ENCODE measurements at regions not wholly inside any gene's neighbourhood (a gene's known extent, or its start where the extent isn't known, plus 50 kb on each side); places are given as distances from the start of the nearest gene placed in this dataset.
"Not testable (repeated sequence)": the region's sequence is repeated elsewhere in the genome, so short reads cannot be mapped to it uniquely, and the experiment has no call there.

GRCh38 chr14:55777877-55778276, 197.9 kb downstream of the KTN1 start:
- DNase-seq (ENCODE audit: low spot score), result no peak
- H3K27ac Mint-ChIP-seq, result no peak overlapping the region
- no peaks in the 10 kb centered on the region for H3K4me1 Mint-ChIP-seq (ENCODE audit: low read depth)
- no peaks in the 10 kb centered on the region for H3K9me3 Mint-ChIP-seq
- H3K27me3 Mint-ChIP-seq (ENCODE audit: low read depth), result no peaks in the 10 kb centered on the region
- H3K36me3 Mint-ChIP-seq (ENCODE audit: low read depth), result no peaks in the 10 kb centered on the region
- no peak overlapping the region for H3K4me3 Mint-ChIP-seq

- Mint-ChIP-seq H3K9me3 (no peaks in the 10 kb centered on the region), H3K4me3 (no peak overlapping the region), H3K27ac (no peak overlapping the region), H3K4me1 (ENCODE audit: low read depth) (no peaks in the 10 kb centered on the region), H3K27me3 (ENCODE audit: low read depth) (peaks cover 8% of the 10 kb centered on the region), H3K36me3 (ENCODE audit: low read depth) (no peaks in the 10 kb centered on the region)
- no peak for DNase-seq (ENCODE audit: low spot score)
These were observed 200.3 kb downstream of the KTN1 start for GRCh38 chr14:55780156-55780946.

DNA sequence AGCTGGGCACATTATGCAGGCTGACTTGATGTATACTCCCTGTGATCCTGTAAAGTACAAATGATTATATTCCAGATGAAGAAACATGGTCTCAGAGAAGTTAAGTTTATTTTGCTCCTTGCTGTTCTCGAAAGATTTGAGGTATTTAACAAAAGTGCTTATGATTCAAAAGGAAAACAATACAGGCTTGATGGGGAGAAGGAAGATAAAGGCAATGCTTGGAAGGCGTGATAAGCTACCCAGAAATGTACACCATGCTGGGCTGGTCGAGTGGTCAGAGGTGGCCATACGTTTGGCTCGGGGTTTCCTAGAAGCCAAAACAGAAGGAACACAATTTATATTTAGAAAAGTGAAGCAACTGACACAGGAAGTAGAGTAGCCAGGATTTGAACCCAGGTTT, 201.0 kb downstream of the KTN1 start:
- no peaks in the 10 kb centered on the region for H3K4me1 Mint-ChIP-seq (ENCODE audit: low read depth)
- DNase-seq (ENCODE audit: low spot score), result no peak
- H3K9me3 Mint-ChIP-seq, result no peaks in the 10 kb centered on the region
- H3K27ac Mint-ChIP-seq, result no peak overlapping the region
- H3K27me3 Mint-ChIP-seq (ENCODE audit: low read depth), result peaks cover 11% of the 10 kb centered on the region
- H3K36me3 Mint-ChIP-seq (ENCODE audit: low read depth), result no peaks in the 10 kb centered on the region
- no peak overlapping the region for H3K4me3 Mint-ChIP-seq

DNA sequence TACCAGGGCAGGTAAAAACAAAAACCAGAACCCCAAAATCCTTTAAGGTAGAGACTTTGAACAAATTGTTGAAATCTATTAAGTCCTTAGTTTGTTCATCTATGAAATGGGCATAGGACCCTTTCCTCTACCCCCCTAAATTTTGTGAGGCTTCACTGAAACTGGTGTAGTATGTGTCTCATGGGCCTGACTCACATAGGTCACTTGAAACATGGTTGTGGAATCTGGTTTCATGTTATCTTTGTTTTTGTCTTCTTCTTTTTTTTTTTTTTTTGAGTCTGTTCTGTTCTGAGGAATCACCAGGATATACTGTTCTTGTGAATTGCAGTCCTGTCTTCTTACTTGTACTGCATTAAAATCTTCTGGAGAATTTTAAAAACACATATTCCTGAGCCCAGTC, 202.2 kb downstream of the KTN1 start:
- Mint-ChIP-seq H3K4me1 (ENCODE audit: low read depth) (no peaks in the 10 kb centered on the region), H3K27ac (no peak overlapping the region), H3K9me3 (no peaks in the 10 kb centered on the region), H3K27me3 (ENCODE audit: low read depth) (peaks cover 14% of the 10 kb centered on the region), H3K4me3 (no peak overlapping the region), H3K36me3 (ENCODE audit: low read depth) (no peaks in the 10 kb centered on the region)
- no peak for DNase-seq (ENCODE audit: low spot score)

DNA sequence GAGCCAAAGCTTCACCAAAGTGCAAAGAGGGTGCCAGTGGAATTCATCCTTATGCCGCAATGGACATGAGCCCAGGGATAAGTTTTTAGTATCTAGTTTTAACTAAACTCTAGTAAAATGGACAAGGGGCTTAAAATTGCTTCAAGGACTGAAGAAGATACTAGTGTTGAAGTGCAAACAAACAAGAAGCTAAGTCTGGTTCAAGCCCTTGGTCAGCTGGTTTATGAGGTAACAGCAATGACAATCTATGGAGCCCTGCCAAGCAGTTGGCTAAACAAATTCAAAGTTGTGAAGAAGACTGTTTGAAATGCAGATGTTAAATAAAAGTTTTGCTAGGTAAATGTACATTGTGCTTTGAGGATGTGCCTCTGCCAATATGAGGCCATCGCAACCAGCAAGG, 209.4 kb downstream of the KTN1 start:
- Mint-ChIP-seq H3K9me3 (no peaks in the 10 kb centered on the region), H3K27me3 (ENCODE audit: low read depth) (peaks cover 5% of the 10 kb centered on the region), H3K36me3 (ENCODE audit: low read depth) (no peaks in the 10 kb centered on the region), H3K4me3 (no peak overlapping the region), H3K4me1 (ENCODE audit: low read depth) (peaks cover 2% of the 10 kb centered on the region), H3K27ac (no peak overlapping the region)
- DNase-seq (ENCODE audit: low spot score), result no peak

DNA sequence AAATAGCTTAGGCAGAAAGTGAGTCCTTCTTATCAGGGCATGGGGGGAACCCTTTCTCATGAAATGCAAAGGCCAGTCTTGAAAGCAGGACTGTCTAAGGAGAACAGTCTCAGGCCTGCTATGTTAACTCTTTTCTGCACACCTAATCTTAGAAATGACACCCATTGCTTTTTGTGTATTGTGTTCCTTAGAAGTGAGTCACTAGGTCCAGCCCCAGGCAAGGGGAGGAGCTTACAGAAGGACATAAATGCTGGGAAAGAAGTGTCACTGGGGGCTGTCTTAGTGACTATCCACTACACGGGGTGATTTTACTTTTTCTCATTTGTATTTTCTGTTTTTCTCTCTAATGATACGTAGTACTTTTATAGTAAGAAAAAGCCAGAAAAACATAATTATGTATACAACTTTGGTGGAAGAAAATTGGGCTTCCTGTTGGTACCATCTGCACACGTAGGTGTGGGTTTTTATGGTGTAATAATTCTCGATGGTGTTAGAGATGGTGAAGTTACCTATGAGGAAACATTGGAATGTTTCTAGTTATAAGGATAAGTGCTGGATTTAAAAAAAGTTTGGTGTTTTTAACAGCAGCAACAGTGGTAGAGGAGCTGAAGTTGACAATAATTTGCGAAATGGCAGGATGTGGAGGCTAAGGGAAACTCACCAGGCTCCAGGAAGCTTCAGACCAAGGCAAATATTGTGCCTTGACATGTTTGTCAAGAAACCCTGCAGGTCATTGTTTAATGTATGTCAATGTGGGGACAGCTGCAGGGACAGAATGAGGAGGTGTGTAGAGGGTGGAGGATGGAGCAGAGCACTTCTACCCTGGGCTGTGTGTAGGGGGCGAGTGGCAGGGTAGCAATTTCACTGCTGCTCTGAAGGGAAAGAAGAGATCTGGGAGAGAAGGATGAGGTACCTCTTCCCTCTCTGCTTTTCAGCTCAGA, 214.9 kb downstream of the KTN1 start:
- Mint-ChIP-seq H3K4me1 (ENCODE audit: low read depth) (peaks cover 2% of the 10 kb centered on the region), H3K36me3 (ENCODE audit: low read depth) (no peaks in the 10 kb centered on the region), H3K4me3 (no peak overlapping the region), H3K27ac (no peak overlapping the region), H3K9me3 (no peaks in the 10 kb centered on the region), H3K27me3 (ENCODE audit: low read depth) (no peaks in the 10 kb centered on the region)
- no peak for DNase-seq (ENCODE audit: low spot score)

GRCh38 chr14:55796513-55796912, 216.5 kb downstream of the KTN1 start:
- not testable (repeated sequence) for H3K36me3 Mint-ChIP-seq (ENCODE audit: low read depth); H3K27me3 Mint-ChIP-seq (ENCODE audit: low read depth); DNase-seq (ENCODE audit: low spot score); H3K4me1 Mint-ChIP-seq (ENCODE audit: low read depth); H3K27ac Mint-ChIP-seq; H3K4me3 Mint-ChIP-seq; H3K9me3 Mint-ChIP-seq

GRCh38 chr14:55798406-55798805, 218.4 kb downstream of the KTN1 start:
- Mint-ChIP-seq H3K4me1 (ENCODE audit: low read depth) (peaks cover 2% of the 10 kb centered on the region), H3K9me3 (peaks cover 9% of the 10 kb centered on the region), H3K27ac (no peak overlapping the region), H3K27me3 (ENCODE audit: low read depth) (no peaks in the 10 kb centered on the region), H3K4me3 (no peak overlapping the region), H3K36me3 (ENCODE audit: low read depth) (no peaks in the 10 kb centered on the region)
- DNase-seq (ENCODE audit: low spot score), result no peak

GRCh38 chr14:55799508-55800095, 219.6 kb downstream of the KTN1 start:
- H3K27me3 Mint-ChIP-seq (ENCODE audit: low read depth), result no peaks in the 10 kb centered on the region
- DNase-seq (ENCODE audit: low spot score), result no peak
- H3K4me1 Mint-ChIP-seq (ENCODE audit: low read depth), result peaks cover 7% of the 10 kb centered on the region
- no peak overlapping the region for H3K27ac Mint-ChIP-seq
- H3K36me3 Mint-ChIP-seq (ENCODE audit: low read depth), result no peaks in the 10 kb centered on the region
- H3K9me3 Mint-ChIP-seq, result peaks cover 9% of the 10 kb centered on the region
- H3K4me3 Mint-ChIP-seq, result no peak overlapping the region

DNA sequence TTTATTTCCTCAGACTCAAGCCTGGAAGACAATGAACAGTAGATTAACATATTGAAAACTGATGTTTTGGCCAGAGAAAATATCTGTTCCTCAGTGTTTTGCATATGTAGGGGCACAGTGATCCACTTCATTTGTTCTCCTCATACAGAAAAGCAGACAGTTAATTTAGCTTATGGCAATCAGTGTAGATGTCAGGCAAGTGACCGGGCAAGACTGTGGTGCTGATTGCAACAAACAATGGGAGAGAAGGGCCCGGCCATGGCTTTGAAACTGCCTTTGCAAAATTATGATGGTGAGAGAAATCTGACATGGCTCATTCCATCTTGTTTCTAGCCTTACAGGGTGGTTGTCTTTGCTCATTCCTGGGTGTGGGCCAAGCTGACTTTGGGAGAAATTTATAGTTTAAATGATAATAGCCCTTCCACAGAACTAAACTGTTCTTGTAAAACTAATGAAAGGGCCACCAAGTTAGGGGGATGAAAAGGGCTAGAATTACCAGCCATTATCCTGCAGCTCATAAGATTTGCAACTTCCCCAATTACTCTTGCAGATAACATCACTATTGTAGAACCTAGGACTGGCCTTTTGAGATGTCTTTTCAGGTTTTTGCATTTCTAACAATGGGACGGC, 220.3 kb downstream of the KTN1 start:
- Mint-ChIP-seq H3K27me3 (ENCODE audit: low read depth) (no peaks in the 10 kb centered on the region), H3K36me3 (ENCODE audit: low read depth) (no peaks in the 10 kb centered on the region), H3K4me1 (ENCODE audit: low read depth) (peaks cover 7% of the 10 kb centered on the region), H3K27ac (no peak overlapping the region), H3K4me3 (no peak overlapping the region), H3K9me3 (peaks cover 9% of the 10 kb centered on the region)
- no peak for DNase-seq (ENCODE audit: low spot score)

- Mint-ChIP-seq H3K4me1 (ENCODE audit: low read depth) (peaks cover 9% of the 10 kb centered on the region), H3K36me3 (ENCODE audit: low read depth) (no peaks in the 10 kb centered on the region), H3K4me3 (no peak overlapping the region), H3K9me3 (peaks cover 13% of the 10 kb centered on the region), H3K27ac (no peak overlapping the region), H3K27me3 (ENCODE audit: low read depth) (no peaks in the 10 kb centered on the region)
- no peak for DNase-seq (ENCODE audit: low spot score)
These were observed 221.1 kb downstream of the KTN1 start for GRCh38 chr14:55801121-55801520.

DNA sequence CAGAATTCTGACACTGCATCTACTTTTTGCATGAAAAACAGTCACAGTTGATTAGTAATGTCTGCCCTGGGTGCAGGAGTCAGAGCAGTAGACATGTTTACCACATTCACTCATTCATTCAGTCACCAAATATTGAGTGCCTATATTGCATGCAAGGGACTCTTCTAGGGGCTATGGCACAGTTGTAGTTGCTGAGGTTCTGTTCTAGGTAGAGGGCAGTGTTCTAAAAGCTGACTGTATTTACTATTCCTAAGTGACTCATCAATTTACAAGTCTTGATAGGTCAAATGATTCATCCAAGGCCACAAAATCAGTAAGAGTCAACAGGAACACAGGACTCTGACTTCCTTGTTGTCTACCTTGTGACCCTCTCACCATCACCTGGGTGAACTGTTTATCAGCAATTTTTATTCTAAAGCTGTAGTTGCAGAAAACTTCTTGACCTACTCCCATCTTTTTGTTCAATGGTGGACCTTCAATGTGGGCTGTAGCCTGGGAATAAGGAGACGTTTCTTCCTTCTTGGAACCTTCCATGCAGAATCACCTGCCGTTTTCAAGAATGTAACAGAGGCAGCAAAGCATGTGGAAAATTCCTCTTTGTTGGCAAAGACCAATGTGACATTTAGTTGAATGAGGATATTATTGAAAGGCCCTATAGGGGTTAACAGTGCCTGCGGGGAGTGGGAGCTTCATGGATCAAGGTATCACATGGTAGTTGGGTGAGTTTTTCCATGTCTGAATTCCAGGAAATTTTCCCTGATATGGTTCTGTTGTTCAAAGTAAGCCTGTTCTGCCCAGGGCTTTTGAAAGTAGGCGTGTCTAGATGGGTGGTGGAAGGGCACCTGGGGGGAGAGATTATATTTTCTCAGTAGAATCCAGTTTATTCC, 223.2 kb downstream of the KTN1 start:
- Mint-ChIP-seq H3K4me3 (no peak overlapping the region), H3K36me3 (ENCODE audit: low read depth) (peaks cover 8% of the 10 kb centered on the region), H3K4me1 (ENCODE audit: low read depth) (peaks cover 24% of the 10 kb centered on the region), H3K27ac (no peak overlapping the region), H3K27me3 (ENCODE audit: low read depth) (no peaks in the 10 kb centered on the region), H3K9me3 (peaks cover 22% of the 10 kb centered on the region)
- DNase-seq (ENCODE audit: low spot score), result no peak

Measured in T-helper 2 cell treated with Interferon-gamma antibody and Interleukin-4, amounts not matched to agents 5 μg/mL and 100 μg/mL, for 36 hours (primary cell).